Left hindlimb (tissue), 1 donor: ENCODE measurements at regions not wholly inside any gene's neighbourhood (a gene's known extent, or its start where the extent isn't known, plus 50 kb on each side); places are given as distances from the start of the nearest gene placed in this dataset.

ENCODE experiments used
- DNase-seq: peaks from one replicate; pipeline ENCODE4 v3.0.0-alpha.2; 2018

GRCh38 chr3:99365396-99365795 is 273.0 kb upstream of the COL8A1 start:
- no peak for DNase-seq

GRCh38 chr3:99357131-99357530 is 281.3 kb upstream of the COL8A1 start:
- no peak for DNase-seq

GRCh38 chr3:99356696-99357095 is 281.7 kb upstream of the COL8A1 start:
- no peak for DNase-seq

DNA sequence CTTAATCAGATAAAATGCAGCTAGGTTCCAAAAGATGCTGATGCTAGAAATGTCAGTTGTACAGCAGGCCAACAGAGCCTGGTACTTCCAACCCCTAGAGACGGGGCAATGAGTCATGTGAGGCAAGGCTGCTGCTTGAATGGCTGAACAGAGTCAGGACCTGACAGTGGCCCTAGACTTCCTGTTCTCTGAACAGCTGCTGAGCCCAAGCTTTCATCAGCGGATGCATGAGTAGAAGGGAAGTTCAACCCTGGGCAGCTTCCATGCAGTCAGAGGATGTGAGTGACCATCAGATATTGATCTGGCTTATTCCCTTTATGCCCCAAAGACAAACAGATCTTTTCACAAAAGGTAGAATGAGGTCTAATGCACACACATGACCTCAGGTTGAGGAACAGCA is 282.9 kb upstream of the COL8A1 start:
- DNase-seq = no peak

DNA sequence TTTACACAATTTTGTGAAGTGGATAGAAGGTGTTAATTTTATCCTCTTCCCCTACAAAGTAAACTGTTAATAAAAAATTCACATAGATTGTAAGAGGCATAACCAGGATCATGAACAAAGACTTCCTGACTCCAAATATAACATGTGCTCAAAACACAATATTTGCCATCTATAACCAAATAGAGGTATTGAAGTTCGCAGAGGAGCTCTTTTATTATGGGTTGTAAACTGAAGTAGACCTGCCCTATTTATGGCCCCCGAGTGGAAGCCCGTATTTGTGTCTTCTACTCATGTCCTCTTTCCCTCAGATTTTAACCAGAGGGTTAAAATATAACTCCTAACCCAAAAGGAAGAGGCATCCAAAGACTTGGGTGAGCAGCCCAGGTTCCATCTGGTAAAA is 285.6 kb upstream of the COL8A1 start:
- DNase-seq = no peak

DNA sequence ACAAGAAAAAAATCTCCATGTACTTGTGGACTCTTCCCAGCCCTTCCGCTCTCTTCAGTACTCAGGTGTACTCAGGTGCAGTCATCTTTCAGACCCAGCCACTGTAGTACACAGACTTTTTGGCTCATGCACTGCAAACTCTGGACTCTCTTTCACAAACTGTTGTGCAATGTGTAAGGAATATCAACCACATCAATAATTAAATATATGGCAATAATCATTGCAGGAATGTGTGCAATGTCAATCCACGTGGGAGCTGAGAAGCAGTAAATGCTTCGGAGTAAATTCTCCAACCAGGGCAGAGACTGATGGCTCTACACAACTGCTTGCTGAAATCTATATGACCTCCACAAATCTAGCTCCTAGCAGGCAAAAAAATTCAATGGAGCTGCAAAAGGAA is 287.3 kb upstream of the COL8A1 start:
- no peak for DNase-seq

- DNase-seq = no peak
Observed at GRCh38 chr3:99348451-99348850, 289.9 kb upstream of the COL8A1 start.

DNA sequence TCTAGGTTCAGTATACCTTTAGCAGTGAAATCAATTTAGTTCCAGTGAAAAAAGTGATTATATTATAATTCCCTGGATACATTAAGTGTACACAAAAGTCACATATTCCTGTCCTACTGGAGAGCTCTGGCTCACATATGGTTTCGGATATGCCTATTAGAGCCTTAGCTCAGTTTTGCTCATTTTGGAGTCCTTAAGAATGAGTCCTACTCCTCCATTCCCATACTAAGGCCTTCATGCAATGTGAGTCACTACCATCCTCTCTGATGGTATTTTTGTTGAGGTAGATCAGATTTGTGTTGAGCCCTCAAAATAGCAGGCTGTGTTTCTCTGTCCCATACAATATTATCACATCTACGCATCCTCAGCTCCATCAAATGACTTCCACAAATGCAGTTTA is 294.2 kb upstream of the COL8A1 start:
- DNase-seq = no peak

DNA sequence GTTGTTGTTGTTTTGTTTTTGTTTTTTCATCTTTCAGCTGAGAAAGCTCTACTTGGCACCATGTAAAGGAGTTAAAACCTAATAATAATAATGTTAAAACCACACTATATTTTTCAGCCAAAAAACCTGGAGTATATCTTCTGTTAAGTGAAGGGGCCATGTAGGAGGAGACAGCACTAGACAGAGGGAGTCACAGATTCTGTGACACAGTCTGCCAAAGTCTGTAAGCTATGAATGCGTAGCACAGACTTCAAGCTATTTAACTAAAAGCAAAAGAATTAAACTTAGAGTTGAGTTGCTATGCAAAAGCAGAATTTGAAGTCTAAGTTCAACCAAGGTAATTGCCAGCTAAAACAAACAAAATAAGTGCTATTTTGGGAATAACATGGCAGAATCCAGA is 296.0 kb upstream of the COL8A1 start:
- no peak for DNase-seq

GRCh38 chr3:99339222-99339621 is 299.2 kb upstream of the COL8A1 start:
- no peak for DNase-seq

DNA sequence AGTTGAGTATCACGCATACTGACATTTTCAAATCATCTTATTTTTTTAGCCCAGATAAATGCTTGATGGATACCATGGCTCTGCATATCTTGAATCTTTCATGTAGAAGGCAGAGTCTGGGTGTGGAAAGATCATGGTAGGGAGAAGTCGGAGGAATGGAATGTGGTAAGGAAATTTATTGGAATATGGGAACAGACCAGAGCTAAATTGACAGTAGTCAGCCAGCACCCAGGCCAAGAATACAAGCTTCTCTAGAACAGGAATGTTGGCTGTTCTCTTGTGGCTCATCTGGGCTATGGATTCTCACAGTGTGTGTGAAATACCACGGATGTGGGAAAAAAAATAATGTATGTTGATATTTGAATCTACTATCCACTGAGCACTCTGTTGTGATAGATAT is 305.7 kb upstream of the COL8A1 start:
- DNase-seq = no peak

DNA sequence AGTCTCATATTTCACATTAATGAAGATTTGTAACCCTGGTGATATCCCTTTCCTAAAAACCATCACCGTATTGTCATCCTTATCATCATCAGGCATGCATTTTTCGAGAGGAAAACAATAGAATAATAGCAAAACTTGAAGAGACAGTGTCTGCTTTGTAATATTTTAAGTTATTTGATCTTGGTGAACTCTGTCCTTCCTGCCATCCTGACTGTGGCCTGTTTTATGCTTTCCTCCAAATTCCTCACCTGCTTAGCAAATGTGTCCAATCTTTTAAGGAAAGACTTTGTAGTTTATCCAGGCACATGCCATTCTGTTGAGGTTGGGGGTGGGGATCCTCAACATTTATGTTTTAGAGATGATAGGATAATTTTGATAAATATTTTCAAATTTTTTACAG is 306.1 kb upstream of the COL8A1 start:
- DNase-seq = no peak

GRCh38 chr3:99330924-99331532 is 307.4 kb upstream of the COL8A1 start:
- no peak for DNase-seq

DNA sequence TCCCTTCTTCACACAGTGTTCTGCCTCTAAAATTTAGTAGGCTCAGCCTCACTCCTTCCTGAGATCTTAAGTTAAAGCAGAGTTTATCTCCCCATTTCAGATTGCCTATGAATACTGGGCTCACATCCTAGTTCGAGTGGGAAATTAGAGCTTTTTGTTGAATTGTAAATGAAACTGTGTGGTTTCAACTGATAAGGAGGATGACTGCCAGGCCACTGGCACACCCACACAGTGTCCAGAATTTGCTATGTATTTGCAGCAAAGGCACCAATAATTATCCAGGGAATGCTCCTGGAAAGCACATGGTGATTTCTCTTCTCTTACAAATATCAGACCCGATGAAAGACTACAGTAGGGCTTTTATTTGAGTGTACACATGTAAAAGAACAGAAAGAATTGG is 308.1 kb upstream of the COL8A1 start:
- DNase-seq = no peak

- DNase-seq = no peak
Observed at GRCh38 chr3:99325402-99325801, 313.0 kb upstream of the COL8A1 start.

DNA sequence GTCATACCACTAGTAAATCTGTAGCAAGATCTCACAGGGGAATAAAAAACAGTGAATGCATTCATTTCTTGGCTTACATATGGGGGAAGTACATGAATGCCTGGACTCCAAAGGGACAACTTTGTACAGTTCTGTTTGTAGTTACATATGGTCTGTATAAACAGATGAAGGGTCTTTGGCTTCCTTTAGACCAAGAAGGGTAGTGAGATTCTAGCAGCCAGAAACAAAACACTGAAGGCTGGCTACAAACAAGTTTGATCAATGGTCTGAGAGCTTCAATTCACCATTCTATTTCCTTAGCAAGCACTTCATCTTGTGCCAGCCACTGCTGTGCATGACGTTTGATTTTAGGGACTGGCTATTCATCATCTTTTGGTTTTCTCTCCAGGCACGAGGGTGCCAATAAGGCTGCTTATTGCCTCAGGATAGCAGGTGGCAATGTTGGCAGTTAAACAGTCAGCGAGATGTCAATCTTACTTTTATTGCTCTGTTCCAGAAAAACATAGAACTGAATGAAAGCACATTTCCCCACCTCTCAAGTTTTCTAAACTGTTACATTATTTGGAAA is 313.7 kb upstream of the COL8A1 start:
- DNase-seq = no peak

- no peak for DNase-seq
Observed at GRCh38 chr3:99323940-99324339, 314.5 kb upstream of the COL8A1 start.

DNA sequence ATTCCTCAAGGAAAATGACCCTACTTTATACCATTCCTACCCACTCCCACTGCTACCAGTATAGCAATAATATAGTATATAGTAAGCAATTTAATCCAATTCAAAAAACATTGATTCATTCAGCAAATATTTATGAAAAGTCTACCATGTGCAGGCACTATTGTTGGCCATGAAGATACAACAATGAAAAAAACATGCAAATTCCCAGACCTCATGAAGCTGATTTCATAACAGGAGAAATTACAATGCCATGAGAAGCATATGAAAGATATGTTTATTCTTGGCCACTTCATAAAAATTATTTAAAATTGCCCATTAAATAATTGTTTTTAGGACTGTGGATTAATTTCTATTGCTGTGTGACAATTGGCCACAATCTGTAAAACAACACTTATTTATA is 315.8 kb upstream of the COL8A1 start:
- DNase-seq = no peak

- DNase-seq = no peak
Observed at GRCh38 chr3:99321261-99321660, 317.1 kb upstream of the COL8A1 start.

GRCh38 chr3:99319961-99320360 is 318.4 kb upstream of the COL8A1 start:
- DNase-seq = no peak

GRCh38 chr3:99319450-99319849 is 318.9 kb upstream of the COL8A1 start:
- DNase-seq = no peak

DNA sequence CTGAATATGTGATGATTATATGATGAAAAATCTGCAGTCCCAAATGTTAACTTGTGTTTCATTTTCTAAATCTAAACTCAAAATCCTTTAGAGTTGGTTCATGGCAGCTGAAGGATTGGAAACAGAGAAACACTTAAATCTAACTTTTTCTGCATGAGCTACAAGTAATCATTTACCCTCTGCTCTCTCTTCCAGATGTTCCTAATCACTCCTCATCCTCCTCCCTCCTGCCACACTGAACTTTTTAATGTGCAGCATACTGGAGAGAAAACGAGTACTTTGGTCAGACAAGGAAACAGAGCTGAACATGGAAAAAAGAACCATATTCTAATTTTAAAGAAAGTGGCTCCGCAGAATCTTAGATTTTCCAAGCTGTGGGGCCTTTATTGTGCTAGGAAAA is 321.2 kb upstream of the COL8A1 start:
- no peak for DNase-seq

DNA sequence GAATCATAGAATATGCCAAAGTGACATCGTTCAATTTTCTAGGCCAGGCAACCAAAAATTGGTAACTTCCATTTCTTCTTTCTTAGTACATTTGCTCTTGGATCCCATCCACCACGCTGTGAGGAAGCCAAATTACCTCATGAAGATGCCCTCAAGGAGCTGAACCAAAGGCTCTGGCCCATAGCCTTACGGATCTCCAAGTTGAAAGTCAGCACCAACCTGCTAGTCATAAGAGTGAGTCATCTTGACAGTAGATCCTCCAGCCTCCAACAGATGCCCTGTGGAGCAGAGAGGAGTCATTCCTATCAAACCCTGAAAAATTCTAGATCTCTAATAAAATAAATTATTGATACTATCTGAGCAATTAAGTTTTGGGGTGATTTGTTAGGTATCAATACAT is 322.5 kb upstream of the COL8A1 start:
- DNase-seq = no peak

DNA sequence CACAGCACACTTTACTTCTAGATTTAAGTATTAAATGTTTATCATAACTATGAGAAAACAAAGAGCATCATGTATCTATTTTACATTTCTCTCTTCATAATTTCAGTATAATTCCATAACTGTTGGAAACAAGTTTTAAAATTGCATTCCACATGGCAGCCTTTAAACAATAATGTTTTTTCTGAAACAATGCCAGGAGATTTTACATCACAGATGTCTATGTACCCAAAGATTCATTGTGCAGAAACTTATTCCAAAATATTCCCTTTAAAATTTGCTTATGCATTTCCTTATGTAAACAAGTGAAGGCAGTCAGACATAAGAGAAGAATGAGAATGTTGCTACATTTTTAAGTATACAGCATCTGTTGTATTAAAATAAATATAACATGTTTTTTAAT is 324.9 kb upstream of the COL8A1 start:
- no peak for DNase-seq

DNA sequence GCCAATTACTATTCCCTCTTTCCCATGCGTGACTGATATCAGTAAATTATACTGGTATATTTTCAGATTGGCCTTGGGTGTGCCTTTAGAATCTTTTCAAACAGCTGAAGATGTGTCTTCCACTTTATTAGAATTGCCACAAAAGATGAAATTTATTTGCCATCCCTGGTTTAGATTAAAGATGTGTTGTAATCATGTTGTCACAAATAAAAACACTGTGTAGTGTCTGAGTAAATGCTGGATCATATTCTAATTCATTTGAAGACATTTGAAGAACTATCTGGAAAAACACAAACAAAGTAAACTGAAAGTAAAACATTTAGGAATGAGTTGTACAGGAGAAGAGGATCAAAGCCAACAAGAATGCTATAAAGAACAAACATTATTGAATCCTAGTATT is 339.7 kb upstream of the COL8A1 start:
- no peak for DNase-seq

- no peak for DNase-seq
Observed at GRCh38 chr3:99295836-99296235, 342.6 kb upstream of the COL8A1 start.
